GM19467 (cell line): ENCODE measurements at regions not wholly inside any gene's neighbourhood (a gene's known extent, or its start where the extent isn't known, plus 50 kb on each side); places are given as distances from the start of the nearest gene placed in this dataset.

ENCODE experiments used
- ATAC-seq: cut with Tn5 transposase; IDR thresholded peaks from one replicate; pipeline ENCODE4 v1.9.1; 2021; ENCODE audit warnings: mild to moderate bottlenecking, moderate library complexity; ENCODE audit not compliant: unreplicated experiment

- no peak for ATAC-seq
Observed at GRCh38 chr15:97837896-97838295, 122.6 kb upstream of the ARRDC4 start.

- no peak for ATAC-seq
Observed at GRCh38 chr15:97838606-97839210, 121.8 kb upstream of the ARRDC4 start.

GRCh38 chr15:97840501-97840900 is 120.0 kb upstream of the ARRDC4 start:
- ATAC-seq = no peak

- no peak for ATAC-seq
Observed at GRCh38 chr15:97841558-97841957, 118.9 kb upstream of the ARRDC4 start.

DNA sequence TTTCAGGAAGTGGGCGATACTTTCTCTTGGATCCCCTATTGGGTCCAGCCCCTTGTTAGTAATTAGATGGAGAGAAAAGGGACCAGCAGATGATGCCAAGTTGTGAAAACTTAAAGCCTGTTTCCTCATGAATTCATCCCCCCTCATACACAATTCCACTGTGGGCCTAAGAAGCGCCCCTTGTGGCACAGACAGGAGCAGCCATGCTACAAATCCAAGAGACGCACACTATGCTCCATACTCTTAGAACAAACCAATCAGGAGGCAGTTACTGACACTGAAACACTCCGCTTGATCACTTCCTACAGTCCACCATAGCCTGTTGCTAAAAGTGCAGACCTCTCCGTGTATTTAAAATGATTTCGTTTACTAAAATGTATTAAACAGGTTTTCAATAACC is 111.3 kb upstream of the ARRDC4 start:
- ATAC-seq = no peak

- ATAC-seq = no peak
Observed at GRCh38 chr15:97858296-97858695, 102.2 kb upstream of the ARRDC4 start.

- no peak for ATAC-seq
Observed at GRCh38 chr15:97861529-97862260, 98.8 kb upstream of the ARRDC4 start.

- no peak for ATAC-seq
Observed at GRCh38 chr15:97866959-97867358, 93.5 kb upstream of the ARRDC4 start.

DNA sequence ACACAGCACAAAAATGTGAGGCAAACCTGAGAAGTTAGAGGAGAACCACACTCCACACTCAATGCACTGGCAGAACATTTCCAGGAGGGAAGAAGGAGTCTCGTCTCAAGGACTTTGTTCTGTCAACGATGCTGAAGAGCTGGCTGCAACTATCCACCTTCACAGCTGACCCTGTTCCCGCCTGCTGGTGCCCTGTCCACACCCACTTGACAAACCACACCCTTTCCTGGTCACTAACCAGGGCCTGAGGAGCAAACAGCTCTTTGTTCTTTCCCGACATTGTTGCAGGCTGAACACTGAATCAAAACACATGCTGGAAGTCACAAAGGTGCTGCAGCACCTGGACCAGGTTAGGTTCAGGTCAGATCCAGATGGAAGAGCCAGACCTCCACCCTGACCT is 92.6 kb upstream of the ARRDC4 start:
- ATAC-seq = no peak

- no peak for ATAC-seq
Observed at GRCh38 chr15:97868981-97869380, 91.5 kb upstream of the ARRDC4 start.

DNA sequence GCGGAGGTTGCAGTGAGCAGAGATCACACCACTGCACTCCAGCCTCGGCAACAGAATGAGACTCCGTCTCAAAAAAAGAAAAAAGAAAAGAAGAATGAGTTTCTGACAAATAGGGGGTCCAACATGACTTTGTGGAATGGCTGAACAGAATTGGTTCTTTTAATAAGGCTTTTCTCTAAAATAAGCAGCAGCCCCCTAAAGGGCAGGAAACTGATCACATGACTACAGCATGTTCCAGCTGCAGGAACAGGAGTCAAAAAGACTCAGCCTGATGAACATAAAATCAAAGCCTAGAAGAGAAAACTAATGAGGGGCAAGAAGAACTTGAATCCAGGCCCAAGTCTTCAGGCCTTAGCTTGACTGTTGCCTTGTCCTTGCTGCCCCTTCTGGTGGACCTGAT is 89.7 kb upstream of the ARRDC4 start:
- ATAC-seq = no peak

DNA sequence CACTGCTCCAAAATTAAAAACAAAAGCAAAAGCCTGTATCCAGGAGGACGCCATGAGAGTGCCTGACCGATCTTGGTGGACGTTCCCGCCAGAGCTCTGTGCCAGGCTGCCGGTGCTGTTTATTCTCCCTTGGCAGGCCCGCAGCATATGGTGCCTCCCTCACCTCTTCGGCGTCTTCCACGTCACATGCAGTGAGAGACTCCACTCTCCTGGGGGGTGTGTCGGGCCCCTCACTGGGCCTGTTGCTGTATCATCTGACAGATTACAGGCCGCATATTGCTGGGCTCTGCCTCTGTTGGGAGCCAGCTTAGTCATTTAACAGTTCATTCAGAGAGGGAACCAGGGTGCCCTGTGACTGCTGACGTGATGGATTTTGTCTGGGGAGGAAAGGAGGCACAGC is 86.4 kb upstream of the ARRDC4 start:
- ATAC-seq = no peak

- no peak for ATAC-seq
Observed at GRCh38 chr15:97875025-97875512, 85.4 kb upstream of the ARRDC4 start.

DNA sequence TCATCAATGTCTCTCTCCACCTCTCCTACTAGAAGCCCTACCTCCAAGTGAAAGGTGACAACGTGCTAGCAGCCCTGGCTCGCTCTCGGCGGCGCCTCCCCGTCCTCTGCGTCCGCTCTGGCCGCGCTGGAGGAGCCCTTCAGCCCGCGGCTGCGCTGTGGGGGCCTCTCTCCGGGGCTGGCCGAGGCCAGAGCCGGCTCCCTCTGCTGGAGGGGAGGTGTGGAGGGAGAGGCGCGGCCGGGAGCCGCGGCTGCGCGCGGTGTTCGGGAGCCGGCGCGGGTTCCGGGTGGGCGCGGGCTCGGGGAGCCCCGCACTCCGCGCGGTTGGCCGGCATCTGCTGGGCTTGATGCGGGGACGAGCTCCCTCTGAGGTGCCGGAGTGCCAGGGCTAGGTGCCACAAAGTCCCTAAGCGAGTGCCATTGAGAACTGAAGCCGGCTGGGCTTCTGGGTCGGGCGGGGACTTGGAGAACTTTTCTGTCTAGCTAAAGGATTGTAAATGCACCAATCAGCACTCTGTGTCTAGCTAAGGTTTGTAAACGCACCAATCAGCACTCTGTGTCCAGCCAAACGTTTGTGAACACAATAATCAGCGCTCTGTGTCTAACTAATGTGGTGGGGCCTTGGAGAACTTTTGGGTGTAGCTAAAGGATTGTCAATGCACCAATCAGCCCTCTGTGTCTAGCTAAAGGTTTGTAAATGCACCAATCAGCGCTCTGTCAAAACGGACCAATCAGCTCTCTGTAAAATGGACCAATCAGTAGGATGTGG is 84.8 kb upstream of the ARRDC4 start:
- no peak for ATAC-seq

DNA sequence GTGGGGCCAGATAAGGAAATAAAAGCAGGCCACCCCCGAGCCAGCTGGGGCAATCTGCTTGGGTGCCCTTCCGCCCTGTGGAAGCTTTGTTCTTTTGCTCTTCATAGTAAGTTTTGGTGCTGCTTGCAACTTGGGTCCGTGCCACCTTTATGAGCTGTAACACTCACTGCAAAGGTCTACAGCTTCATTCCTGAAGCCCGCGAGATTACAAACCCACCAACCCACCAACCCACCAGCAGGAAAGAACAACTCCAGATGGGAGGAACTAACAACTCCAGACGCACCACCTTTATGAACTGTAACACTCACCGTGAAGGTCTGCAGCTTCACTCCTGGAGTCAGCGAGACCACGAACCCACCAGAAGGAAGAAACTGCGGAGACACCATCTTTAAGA is 84.2 kb upstream of the ARRDC4 start:
- ATAC-seq = no peak

DNA sequence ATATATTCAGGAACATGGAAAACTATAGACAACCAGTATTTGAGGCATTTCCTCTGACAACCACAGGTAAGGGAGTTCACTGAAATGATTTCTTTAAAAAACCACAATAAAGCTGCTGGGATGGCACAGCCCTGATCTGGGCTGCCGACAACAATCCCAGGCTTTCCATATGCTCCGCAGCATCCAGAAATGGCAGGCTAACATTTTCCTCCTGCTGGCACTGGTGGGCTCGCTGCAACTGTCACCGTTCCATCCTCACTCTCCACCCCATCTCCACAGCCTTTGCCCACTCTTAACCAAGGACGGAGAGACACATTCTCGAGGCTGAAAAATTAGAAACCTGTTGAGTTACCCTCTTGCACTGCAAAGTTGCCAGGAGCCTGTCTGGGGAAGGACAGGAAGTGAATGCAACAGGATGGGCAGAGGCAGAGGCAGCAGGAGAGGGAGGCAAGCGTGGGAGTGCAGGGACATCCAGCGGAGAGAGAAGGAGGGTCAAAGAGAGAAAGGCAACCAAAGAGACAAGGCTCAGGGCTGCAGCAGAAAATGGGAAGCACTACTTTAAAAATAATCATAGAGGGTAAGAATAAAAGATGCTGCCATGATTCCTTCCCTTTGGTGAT is 79.0 kb upstream of the ARRDC4 start:
- no peak for ATAC-seq

DNA sequence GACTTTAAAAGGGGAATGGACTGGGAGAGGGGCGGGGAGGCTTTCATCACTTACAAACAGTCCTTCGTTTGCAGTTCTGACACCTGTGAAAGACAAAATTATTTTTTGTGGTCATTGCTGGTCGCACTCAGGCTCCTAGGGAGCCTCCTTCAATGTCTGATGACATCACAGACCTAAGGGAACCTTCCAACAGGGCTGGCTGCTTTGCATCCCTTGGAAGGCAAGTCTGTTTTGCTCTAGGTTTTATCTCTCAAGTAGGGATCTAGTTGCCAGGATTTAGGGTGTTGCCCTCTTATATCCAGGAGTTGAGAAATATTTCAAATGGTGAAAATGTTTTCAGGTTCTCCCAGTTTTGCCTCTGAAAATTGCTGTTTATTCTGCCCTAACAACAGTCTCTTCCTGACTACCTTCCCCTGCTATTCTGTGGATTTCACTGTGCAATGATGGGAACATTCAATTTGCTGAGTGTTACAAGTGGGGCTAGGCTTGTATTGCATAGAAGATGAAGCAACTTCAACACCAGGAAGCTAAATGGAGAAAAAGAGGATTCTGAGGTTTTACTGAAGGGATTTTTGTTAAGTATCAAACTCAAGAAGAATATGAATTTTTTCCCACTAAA is 75.9 kb upstream of the ARRDC4 start:
- no peak for ATAC-seq

DNA sequence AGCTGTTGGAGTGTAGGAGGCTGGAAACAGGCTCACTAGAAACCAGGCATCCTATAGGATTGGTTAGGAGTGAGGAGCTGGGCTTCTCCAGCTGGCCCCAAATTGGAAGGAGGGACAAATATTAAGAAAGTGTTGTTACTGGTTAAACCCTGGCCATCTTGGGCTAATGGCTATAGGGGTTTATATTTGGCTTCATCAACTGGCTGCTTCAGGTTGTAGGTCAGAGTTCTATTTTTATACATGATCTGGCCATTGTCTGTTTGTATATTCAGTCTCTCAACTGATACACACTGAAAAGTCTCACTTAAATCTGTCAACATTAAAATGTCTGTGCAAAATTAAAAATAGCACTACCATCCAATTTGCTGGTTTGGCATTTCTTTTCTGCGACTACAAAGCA is 70.2 kb upstream of the ARRDC4 start:
- ATAC-seq = no peak

DNA sequence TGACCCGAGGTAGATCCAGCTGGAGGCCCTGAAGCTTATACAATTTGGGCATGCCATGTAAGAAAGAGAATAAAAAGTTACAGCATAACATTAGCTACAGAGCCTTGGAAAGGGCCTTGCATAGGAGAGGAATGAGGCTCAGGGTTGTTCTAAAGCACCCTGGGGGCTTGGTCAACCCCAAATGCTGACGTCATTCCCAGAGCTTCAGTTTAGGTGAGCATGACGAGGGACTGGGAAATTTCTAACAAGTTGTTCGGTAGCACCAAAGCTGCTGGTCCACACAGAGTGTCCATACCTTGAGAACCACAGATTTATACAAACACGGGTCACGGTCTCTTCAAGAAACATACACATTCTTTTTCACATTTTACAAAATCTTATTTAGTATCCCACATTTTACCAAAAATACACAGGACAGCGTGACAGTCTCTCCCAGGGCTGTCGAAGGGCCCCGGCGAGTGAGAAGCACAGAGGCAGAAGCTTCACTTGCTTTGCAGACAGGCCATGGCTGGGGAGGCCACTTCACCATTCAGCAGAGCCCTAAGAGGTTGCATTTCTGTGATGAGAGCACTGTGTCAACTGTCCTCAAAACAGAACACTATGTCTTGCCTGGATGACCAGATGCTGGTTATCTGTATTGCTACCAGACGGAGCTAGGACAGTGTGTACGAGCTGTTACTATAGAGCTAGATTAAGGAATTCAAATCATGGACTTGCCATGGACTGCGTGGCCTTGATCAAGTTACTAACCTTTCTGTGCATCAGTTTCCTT is 68.2 kb upstream of the ARRDC4 start:
- no peak for ATAC-seq

DNA sequence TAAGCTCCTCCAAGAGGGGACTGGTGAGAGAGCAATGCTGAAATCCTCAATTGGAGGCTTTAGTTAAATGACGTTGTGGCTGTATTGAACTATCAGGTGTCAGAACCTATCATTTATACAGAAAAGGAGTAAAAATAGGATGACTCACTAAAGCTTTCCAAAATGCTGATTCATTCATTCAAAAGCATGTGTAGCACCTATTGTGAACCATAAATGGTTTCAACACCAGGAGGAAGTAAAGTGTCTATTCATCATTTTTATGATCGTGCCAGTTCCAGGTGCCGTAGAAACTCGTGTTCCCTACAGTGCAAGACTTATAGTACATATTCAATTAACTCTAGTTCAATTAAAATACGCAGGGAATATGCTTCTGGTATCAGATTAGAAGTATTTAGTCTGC is 66.5 kb upstream of the ARRDC4 start:
- ATAC-seq = no peak
